Testis (tissue), 2 donors: ENCODE measurements at regions not wholly inside any gene's neighbourhood (a gene's known extent, or its start where the extent isn't known, plus 50 kb on each side); places are given as distances from the start of the nearest gene placed in this dataset.

Source experiments
- DNase-seq: peaks from one replicate; pipeline ENCODE4 v3.0.0-alpha.2; 2019
- H3K27ac ChIP-seq, 2 donors: fragments of 200-600 bp; sonication (generic); one replicate each; pipeline ENCODE4 v1.5.1; 2019
- H3K27me3 ChIP-seq: fragments of 200-600 bp; sonication (generic); one replicate; pipeline ENCODE4 v1.5.1; 2019
- H3K36me3 ChIP-seq: fragments of 200-600 bp; sonication (generic); one replicate; pipeline ENCODE4 v1.5.1; 2017; ENCODE audit warnings: low read depth; ENCODE audit errors: missing control alignments
- H3K4me1 ChIP-seq: fragments of 200-600 bp; sonication (generic); one replicate; pipeline ENCODE4 v1.5.1; 2019
- H3K4me3 ChIP-seq, 2 donors: fragments of 200-600 bp; sonication (generic); one replicate each; pipeline ENCODE4 v1.5.1; 2017 to 2019
- H3K9me3 ChIP-seq: fragments of 200-600 bp; sonication (generic); one replicate; pipeline ENCODE4 v1.5.1; 2017
- POLR2A ChIP-seq: fragments of 450-650 bp; IDR thresholded peaks from one replicate; pipeline ENCODE4 v1.6.1; 2017; ENCODE audit warnings: antibody characterized with exemption, mild to moderate bottlenecking, moderate library complexity
- WGBS, 2 donors: methylation state at CpG; one replicate each; pipeline ENCODE4 v1.1.5; 2018; 5-methylcytosine and 5-hydroxymethylcytosine counted together
- intact Hi-C: fragments of 100-400 bp; cut with DNase I; formaldehyde crosslinking; loops from one replicate; pipeline ENCODE4 v1.15.1; 2023; ENCODE audit warnings: low total_unique reads
- TF ChIP-seq, protein P1 (sequence below), 3 experiments: fragments of 450-650 bp in 2 of 3; fragments of 200-600 bp in 1 of 3; sonication (generic) in 1 of 3; IDR thresholded peaks; one replicate each; pipeline ENCODE4 v1.5.1; 2016 to 2019; ENCODE audit warnings: antibody characterized with exemption in 3 of 3, mild to moderate bottlenecking in 2 of 3, moderate library complexity in 1 of 3

- no peak for TF ChIP-seq POLR2A
- TF ChIP-seq, protein P1, sequence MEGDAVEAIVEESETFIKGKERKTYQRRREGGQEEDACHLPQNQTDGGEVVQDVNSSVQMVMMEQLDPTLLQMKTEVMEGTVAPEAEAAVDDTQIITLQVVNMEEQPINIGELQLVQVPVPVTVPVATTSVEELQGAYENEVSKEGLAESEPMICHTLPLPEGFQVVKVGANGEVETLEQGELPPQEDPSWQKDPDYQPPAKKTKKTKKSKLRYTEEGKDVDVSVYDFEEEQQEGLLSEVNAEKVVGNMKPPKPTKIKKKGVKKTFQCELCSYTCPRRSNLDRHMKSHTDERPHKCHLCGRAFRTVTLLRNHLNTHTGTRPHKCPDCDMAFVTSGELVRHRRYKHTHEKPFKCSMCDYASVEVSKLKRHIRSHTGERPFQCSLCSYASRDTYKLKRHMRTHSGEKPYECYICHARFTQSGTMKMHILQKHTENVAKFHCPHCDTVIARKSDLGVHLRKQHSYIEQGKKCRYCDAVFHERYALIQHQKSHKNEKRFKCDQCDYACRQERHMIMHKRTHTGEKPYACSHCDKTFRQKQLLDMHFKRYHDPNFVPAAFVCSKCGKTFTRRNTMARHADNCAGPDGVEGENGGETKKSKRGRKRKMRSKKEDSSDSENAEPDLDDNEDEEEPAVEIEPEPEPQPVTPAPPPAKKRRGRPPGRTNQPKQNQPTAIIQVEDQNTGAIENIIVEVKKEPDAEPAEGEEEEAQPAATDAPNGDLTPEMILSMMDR (IDR thresholded peaks at IDR 0.05) = no peak
These were observed 199.7 kb downstream of the CRLF2 start for GRCh38 chrX:1012678-1013300.

DNA sequence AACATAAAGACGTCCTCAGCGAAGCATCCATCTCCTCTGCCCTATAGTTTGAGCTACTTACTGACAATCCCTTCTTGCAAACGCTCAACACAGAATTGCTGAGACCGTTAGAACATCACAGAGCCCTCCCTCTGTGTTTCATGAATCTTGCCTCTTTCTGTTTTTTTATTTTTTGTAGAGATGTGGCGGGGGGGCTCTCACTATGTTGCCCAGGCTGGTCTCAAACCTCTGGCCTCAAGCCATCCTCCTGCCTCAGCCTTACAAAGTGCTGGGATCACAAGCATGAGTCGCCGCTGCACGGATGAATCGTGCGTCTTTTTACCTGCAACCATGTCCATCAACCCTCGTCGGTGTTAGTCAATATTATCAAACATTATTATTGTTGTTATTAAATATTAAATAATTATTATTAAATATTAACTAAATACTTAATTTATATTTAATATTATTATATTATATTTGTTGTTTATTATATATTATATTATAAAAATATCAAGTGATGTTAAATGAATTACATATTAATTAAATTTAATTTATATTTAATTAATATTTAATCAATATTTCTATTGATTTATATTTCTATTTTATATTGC, 200.7 kb downstream of the CRLF2 start:
- no peak overlapping the region for H3K4me3 ChIP-seq
- TF ChIP-seq POLR2A = no peak
- TF ChIP-seq, protein P1 (IDR thresholded peaks at IDR 0.05) = no peak
- intact Hi-C loops = no loop called here
- no peaks in the 10 kb centered on the region for H3K4me1 ChIP-seq
- WGBS, 2 donors = 77 to 81% methylated on average over 12 of the region's 12 CpGs
- no peak overlapping the region for H3K27ac ChIP-seq
- H3K9me3 ChIP-seq = no peaks in the 10 kb centered on the region
- no peak for DNase-seq
- H3K27me3 ChIP-seq = no peaks in the 10 kb centered on the region
- H3K36me3 ChIP-seq = no peaks in the 10 kb centered on the region

More at GRCh38 chrX:1012678-1013300, 199.7 kb downstream of the CRLF2 start:
- DNase-seq = no peak
- H3K9me3 ChIP-seq = no peaks in the 10 kb centered on the region
- intact Hi-C loops = no loop called here
- no peaks in the 10 kb centered on the region for H3K27me3 ChIP-seq
- no peaks in the 10 kb centered on the region for H3K4me1 ChIP-seq
- no peak overlapping the region for H3K27ac ChIP-seq
- WGBS, 2 donors = 80 to 81% methylated on average over 16 of the region's 16 CpGs
- no peaks in the 10 kb centered on the region for H3K36me3 ChIP-seq
- no peak overlapping the region for H3K4me3 ChIP-seq

DNA sequence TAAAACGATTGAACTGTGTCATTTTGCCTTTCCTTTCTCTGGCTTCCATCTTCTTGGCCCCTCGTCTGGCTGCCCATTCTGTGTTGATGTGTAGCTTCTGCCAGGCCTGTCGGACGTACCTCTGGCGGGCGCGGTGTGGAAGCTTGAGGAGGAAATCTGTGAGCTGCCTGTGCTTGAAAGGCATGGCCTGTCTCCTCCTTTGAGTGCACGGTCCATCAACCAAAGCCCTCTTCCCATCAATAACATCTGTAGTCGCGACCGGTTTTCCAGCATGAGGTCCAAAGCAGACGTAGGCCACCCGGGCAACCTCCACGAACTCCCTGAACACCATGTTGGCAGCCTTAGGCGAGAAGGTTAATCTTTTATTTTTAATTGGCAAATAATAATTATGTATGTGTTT, 202.7 kb downstream of the CRLF2 start:
- H3K36me3 ChIP-seq = no peaks in the 10 kb centered on the region
- H3K27me3 ChIP-seq = no peaks in the 10 kb centered on the region
- H3K4me1 ChIP-seq = no peaks in the 10 kb centered on the region
- intact Hi-C loops = no loop called here
- no peak overlapping the region for H3K4me3 ChIP-seq
- TF ChIP-seq POLR2A = no peak
- TF ChIP-seq, protein P1 (IDR thresholded peaks at IDR 0.05) = no peak
- no peak overlapping the region for H3K27ac ChIP-seq
- H3K9me3 ChIP-seq = no peaks in the 10 kb centered on the region
- no peak for DNase-seq
- WGBS, 2 donors = 80 to 88% methylated on average over 15 of the region's 15 CpGs

- no peaks in the 10 kb centered on the region for H3K36me3 ChIP-seq
- no peak overlapping the region for H3K27ac ChIP-seq
- H3K4me1 ChIP-seq = no peaks in the 10 kb centered on the region
- TF ChIP-seq POLR2A = no peak
- TF ChIP-seq, protein P1 (IDR thresholded peaks at IDR 0.05) = no peak
- WGBS, 2 donors = 92% methylated on average over 20 of the region's 20 CpGs
- no peaks in the 10 kb centered on the region for H3K9me3 ChIP-seq
- H3K27me3 ChIP-seq = no peaks in the 10 kb centered on the region
- no peak overlapping the region for H3K4me3 ChIP-seq
- DNase-seq = no peak
- intact Hi-C loops = no loop called here
These were observed 206.2 kb downstream of the CRLF2 start for GRCh38 chrX:1006156-1006730.
